Ureter (tissue), 1 donor: ENCODE measurements at regions not wholly inside any gene's neighbourhood (a gene's known extent, or its start where the extent isn't known, plus 50 kb on each side); places are given as distances from the start of the nearest gene placed in this dataset.

Experiments
- DNase-seq: peaks from one replicate; pipeline ENCODE4 v3.0.0-alpha.2; 2020; ENCODE audit warnings: low spot score
- donor health status: DM: yes; HTN: yes; CAD: no.

DNA sequence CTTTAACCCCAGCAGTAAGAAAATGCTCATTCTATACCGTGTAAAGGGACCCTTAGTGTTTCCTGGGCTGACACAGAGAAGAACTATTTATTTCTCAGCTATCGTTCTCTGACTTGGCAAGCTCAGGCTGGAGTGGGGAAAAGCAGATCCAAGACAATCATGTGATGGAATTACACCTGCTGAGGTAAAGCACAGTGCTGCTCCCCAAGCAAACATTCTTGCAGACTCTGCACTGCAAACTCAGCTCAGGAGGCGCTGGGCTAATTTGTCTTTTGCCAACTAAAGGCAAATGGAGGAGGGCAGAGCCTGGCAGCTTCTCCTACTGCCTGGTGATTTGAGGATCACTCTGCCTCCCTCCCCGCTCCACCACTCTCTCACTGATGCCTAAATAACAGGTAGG, 57.8 kb upstream of the FUT8 start:
- DNase-seq, result no peak

DNA sequence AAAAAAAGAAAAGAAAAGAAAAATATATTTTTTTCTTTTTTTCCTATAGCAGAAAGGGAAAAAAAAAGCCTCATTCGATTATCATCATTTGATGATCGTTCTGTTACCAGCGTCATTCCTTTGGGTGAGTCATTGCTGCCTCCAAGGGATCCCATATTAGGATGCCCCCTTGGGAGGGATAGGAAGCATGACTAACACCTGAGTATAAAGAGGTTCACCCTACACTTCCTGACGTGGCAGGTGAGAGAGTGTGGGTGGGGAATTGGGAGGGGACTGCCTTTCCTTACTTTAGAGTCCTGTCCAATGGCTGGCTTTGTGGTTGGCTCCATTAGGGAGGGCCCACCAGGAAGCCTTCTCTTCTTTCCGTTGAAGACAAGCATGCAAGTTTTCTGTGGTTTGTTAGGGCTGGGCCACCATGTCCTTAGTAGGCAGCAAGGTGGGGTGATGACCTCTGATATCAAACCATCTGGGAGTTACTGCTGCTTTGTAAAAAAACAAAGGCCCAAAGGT, 56.1 kb upstream of the FUT8 start:
- DNase-seq, result peak; percentile 45

DNA sequence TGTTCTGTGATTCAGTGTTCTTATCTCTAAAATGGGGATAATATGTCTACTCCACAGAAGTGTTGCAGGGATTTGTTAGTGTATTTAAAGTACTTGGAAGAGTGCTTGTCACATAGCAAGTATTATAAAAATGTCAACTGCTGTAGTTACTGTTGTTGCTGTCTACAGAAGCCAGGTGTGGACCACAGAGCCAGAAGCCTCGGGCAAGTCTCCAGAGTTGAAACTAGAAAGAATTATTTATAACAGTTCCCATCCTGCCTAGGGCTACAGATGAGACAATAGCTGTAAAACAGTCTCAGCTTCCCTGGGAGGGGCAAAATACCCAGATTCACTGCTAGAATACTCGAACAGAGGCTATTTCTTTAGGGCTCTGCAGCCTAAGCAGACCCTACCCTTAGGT, 55.4 kb upstream of the FUT8 start:
- no peak for DNase-seq

DNA sequence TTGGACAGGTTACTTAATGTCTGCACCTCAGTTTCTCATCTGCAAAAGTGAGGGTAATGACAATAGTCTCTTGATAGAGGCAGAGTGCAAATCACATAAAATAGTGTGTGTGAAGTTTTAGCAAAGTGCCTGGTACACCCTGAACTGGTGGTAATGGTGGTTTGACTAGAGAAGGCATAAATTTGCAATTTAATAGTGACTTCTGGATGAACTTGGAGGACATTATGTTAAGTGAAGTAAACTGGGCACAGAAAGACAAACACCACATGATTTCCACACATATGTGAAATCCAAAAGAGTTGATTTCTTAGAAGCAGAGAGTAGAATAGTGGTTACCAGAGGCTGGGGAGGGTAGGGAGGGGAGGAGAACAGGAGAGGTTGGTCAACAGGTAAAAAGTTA, 54.8 kb upstream of the FUT8 start:
- DNase-seq, result no peak

DNA sequence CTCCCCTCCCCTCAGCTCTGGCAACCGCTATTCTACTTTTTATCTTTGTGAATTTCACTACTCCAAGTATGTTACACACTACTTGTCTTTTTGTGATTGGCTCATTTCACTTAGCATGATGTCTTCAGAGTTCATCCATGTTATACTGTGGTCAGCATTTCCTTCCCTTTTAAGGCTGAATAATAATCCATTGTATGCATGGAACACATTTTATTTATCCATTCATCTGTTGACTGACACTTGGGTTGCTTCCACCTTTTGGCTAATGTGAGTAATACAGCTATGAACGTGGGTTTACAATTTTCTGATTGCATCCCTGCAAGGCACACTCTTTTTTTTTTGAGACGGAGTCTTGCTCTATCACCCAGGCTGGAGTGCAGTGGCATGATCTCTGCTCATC, 53.0 kb upstream of the FUT8 start:
- no peak for DNase-seq

DNA sequence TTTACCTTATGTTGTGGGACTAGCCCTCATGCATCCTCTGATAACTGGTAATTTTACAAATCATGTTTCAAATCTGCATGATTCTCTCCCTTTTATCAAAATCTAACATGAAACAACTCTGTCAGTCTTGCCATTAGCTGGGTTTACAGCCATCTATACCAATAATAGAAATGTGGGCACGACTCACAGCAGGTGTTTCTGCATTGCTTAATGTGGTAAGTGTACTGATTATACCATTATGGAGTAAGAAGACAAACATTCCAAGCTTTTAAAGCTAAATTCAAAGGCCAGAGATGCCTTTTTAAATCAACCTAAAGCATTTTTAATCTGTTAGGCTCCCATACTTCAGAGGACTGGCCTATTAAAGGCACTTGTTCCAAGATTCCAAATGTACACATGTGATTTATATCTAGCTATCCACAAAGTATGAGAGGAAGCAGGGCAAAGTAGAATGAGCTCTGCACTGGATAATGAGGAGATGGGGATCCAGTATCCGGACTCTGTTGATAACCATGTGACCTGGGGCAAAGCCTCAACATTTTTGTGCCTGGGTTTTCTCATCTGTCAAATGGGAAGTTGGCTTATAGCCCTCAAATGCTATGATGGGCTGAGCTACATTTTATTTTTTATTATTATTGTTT, 52.3 kb upstream of the FUT8 start:
- no peak for DNase-seq

DNA sequence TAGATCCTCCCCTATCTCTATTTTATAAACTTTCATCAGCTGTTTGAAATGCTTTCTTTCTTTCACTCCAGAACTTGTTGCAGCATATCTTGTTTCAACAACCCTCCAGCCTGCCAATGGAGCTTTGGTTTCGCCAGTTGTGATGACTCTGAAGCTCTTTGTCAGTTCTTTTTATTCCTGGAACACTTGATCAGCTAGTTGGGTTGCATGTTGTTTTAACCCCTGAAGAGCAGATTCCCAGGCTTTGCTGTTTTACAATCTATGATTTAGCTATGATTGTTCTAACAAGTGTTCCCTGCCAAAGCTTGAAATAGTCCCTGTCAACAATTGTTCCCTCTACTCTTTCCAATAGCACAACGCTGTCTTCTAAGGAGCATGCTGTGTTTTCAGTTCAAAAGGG, 50.6 kb upstream of the FUT8 start:
- DNase-seq, result no peak
